ENCODE measurements at regions not wholly inside any gene's neighbourhood (a gene's known extent, or its start where the extent isn't known, plus 50 kb on each side); places are given as distances from the start of the nearest gene placed in this dataset.

DNA sequence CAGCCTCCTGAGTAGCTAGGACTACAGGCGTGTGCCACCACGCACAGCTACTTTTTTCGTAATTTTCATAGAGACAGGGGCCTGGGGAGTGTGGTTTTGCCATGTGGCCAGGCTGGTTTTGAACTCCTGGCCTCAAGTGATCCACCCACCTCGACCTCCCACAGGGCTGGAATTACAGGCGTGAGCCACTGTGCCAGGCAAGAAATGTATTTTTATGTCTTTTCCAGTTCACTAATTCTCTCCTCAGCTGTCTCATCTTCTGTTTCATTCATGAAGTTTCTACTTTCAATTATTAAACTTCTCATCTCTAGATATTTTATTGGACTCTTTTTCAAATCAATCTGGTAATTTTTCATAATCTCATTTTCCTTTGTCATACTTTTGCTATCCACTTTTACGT lies 72.1 kb upstream of the DISP3 start:
- TF ChIP-seq, protein P1, sequence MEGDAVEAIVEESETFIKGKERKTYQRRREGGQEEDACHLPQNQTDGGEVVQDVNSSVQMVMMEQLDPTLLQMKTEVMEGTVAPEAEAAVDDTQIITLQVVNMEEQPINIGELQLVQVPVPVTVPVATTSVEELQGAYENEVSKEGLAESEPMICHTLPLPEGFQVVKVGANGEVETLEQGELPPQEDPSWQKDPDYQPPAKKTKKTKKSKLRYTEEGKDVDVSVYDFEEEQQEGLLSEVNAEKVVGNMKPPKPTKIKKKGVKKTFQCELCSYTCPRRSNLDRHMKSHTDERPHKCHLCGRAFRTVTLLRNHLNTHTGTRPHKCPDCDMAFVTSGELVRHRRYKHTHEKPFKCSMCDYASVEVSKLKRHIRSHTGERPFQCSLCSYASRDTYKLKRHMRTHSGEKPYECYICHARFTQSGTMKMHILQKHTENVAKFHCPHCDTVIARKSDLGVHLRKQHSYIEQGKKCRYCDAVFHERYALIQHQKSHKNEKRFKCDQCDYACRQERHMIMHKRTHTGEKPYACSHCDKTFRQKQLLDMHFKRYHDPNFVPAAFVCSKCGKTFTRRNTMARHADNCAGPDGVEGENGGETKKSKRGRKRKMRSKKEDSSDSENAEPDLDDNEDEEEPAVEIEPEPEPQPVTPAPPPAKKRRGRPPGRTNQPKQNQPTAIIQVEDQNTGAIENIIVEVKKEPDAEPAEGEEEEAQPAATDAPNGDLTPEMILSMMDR (IDR thresholded peaks at IDR 0.05; ENCODE audit: extremely low read depth in 1 of 2, insufficient read depth in 1 of 2, low read depth in 1 of 2, low read length in 2 of 2) = no peak
- TF ChIP-seq POLR2AphosphoS5 (IDR thresholded peaks at IDR 0.05; ENCODE audit: insufficient read depth, low read depth, low read length) (no peak), MYC (IDR thresholded peaks at IDR 0.05; ENCODE audit: low read depth, low read length) (no peak), POLR2A (IDR thresholded peaks at IDR 0.05; ENCODE audit: low read depth, low read length) (no peak), EZH2 (IDR thresholded peaks at IDR 0.05; ENCODE audit: borderline replicate concordance, low read depth, low read length, severe bottlenecking) (no peak), GATA2 (IDR thresholded peaks at IDR 0.05; ENCODE audit: insufficient read depth, insufficient read length, low read depth, low read length) (no peak), JUN (IDR thresholded peaks at IDR 0.05; ENCODE audit: borderline replicate concordance, insufficient read depth, insufficient read length, low read depth) (no peak), FOS (IDR thresholded peaks at IDR 0.05; ENCODE audit: borderline replicate concordance, insufficient read depth, low read length) (no peak)
- TF ChIP-seq, protein P2, sequence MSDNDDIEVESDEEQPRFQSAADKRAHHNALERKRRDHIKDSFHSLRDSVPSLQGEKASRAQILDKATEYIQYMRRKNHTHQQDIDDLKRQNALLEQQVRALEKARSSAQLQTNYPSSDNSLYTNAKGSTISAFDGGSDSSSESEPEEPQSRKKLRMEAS (IDR thresholded peaks at IDR 0.05; ENCODE audit: insufficient read depth, insufficient read length) = no peak
- H3K4me3 ChIP-seq (replicated peaks in 1 of 3; ENCODE audit: insufficient read depth in 1 of 3, low read depth in 1 of 3, low read length in 3 of 3) = no peak overlapping the region
- DNase-seq (ENCODE audit: low read depth, low spot score) = no peak
- no peaks in the 10 kb centered on the region for H3K79me2 ChIP-seq (ENCODE audit: control insufficient read depth, insufficient read depth, low read length)
- H3K9me1 ChIP-seq (replicated peaks; ENCODE audit: control insufficient read depth, extremely low read depth, insufficient read depth, low read length) = no peaks in the 10 kb centered on the region
- no peaks in the 10 kb centered on the region for H3K9me3 ChIP-seq (replicated peaks; ENCODE audit: control insufficient read depth, insufficient read depth, low read length)
- intact Hi-C loops (cut with micrococcal nuclease) = no loop called here
- H3K4me2 ChIP-seq (ENCODE audit: insufficient read depth, low read length) = no peak overlapping the region
- H3K4me1 ChIP-seq (ENCODE audit: control insufficient read depth, extremely low read depth, insufficient read depth, low read length) = no peaks in the 10 kb centered on the region
- no peak for FAIRE-seq
- H2AFZ ChIP-seq (ENCODE audit: low read depth, low read length) = no peak overlapping the region
- ChIA-PET POLR2A (no interaction called here), CTCF (no interaction called here)
- H4K20me1 ChIP-seq (replicated peaks; ENCODE audit: control insufficient read depth, extremely low read depth, insufficient read depth, low read length) = no peaks in the 10 kb centered on the region
- BruUV-seq (replicated peaks) = no TSS peak
- no peaks in the 10 kb centered on the region for H3K36me3 ChIP-seq (ENCODE audit: control insufficient read depth in 2 of 2, extremely low read depth in 1 of 2, insufficient read depth in 2 of 2, low read length in 2 of 2)
- dilution Hi-C loops (cut with MboI; ENCODE audit: extremely low pct_ligation_motif_present, low sequenced_read_pairs) = no loop called here
- no peak overlapping the region for H3K9ac ChIP-seq (replicated peaks; ENCODE audit: extremely low read depth, insufficient read depth, low read length)
- no peaks in the 10 kb centered on the region for H3K27me3 ChIP-seq (ENCODE audit: control insufficient read depth in 2 of 2, insufficient read depth in 2 of 2, low read length in 2 of 2)
- no peak overlapping the region for H3K27ac ChIP-seq (ENCODE audit: insufficient read depth, low read depth, low read length)

Measured in endothelial cell of umbilical vein (primary cell).